Peyer's patch (tissue), 4 donors: ENCODE measurements at regions not wholly inside any gene's neighbourhood (a gene's known extent, or its start where the extent isn't known, plus 50 kb on each side); places are given as distances from the start of the nearest gene placed in this dataset.

Experiments
- DNase-seq, 3 donors: peaks; one replicate each; pipeline ENCODE4 v3.0.0-alpha.2; 2017 to 2019
- H3K27ac ChIP-seq, 4 donors: fragments of 200-600 bp; sonication (generic); one replicate each; pipeline ENCODE4 v1.5.1; 2016 to 2019
- H3K27me3 ChIP-seq, 2 donors: fragments of 200-600 bp; sonication (generic); one replicate each; pipeline ENCODE4 v1.5.1; 2019
- H3K36me3 ChIP-seq, 3 donors: fragments of 200-600 bp; sonication (generic); one replicate each; pipeline ENCODE4 v1.5.1; 2016 to 2019
- H3K4me1 ChIP-seq, 4 donors: fragments of 200-600 bp; sonication (generic); one replicate each; pipeline ENCODE4 v1.5.1; 2016 to 2019
- H3K4me3 ChIP-seq, 4 donors: fragments of 200-600 bp; sonication (generic); 1 replicate in 3 of 4; 2 replicates in 1 of 4; pipeline ENCODE4 v1.5.1; 2016 to 2019; ENCODE audit warnings: mild to moderate bottlenecking in 1 of 4
- H3K9me3 ChIP-seq, 4 donors: fragments of 200-600 bp; sonication (generic); one replicate each; pipeline ENCODE4 v1.5.1; 2016 to 2019; ENCODE audit warnings: mild to moderate bottlenecking in 1 of 4
- POLR2A ChIP-seq, 2 donors: fragments of 450-650 bp; IDR thresholded peaks; one replicate each; pipeline ENCODE4 v1.5.1; 2017; ENCODE audit warnings: antibody characterized with exemption in 2 of 2, mild to moderate bottlenecking in 2 of 2, moderate library complexity in 2 of 2
- TF ChIP-seq, protein P1 (sequence below), 6 experiments: fragments of 450-650 bp in 4 of 6; fragments of 200-600 bp in 2 of 6; sonication (generic) in 1 of 6; IDR thresholded peaks; one replicate each; pipeline ENCODE4 v1.5.1; 2017 to 2019; ENCODE audit warnings: antibody characterized with exemption in 6 of 6, mild to moderate bottlenecking in 3 of 6, moderate library complexity in 1 of 6

DNA sequence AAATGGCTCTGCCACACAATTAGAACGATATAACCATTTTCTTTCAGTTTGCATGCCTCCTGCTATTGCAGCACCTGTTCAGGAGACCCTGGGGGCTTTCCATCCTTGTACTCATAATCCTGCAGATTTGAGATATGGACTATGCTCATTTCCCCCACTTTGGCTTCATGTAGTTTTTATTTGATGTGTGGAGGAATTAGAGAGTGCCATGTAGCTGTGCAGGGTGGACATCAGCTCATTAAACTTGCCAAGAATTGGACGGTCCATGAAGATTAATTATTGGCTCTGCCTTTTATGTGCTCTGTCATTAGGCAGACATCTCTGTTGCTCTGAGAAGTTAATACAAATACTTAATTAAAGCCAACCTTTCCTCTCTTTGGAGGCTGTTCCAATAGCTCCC is 66.2 kb upstream of the CD83 start:
- no peak overlapping the region for H3K27ac ChIP-seq
- no peak overlapping the region for H3K4me3 ChIP-seq
- TF ChIP-seq, protein P1, sequence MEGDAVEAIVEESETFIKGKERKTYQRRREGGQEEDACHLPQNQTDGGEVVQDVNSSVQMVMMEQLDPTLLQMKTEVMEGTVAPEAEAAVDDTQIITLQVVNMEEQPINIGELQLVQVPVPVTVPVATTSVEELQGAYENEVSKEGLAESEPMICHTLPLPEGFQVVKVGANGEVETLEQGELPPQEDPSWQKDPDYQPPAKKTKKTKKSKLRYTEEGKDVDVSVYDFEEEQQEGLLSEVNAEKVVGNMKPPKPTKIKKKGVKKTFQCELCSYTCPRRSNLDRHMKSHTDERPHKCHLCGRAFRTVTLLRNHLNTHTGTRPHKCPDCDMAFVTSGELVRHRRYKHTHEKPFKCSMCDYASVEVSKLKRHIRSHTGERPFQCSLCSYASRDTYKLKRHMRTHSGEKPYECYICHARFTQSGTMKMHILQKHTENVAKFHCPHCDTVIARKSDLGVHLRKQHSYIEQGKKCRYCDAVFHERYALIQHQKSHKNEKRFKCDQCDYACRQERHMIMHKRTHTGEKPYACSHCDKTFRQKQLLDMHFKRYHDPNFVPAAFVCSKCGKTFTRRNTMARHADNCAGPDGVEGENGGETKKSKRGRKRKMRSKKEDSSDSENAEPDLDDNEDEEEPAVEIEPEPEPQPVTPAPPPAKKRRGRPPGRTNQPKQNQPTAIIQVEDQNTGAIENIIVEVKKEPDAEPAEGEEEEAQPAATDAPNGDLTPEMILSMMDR (IDR thresholded peaks at IDR 0.05): no peak
- no peak for TF ChIP-seq POLR2A (IDR thresholded peaks at IDR 0.05)
- no peaks in the 10 kb centered on the region for H3K27me3 ChIP-seq
- H3K9me3 ChIP-seq: no peaks in the 10 kb centered on the region
- no peak for DNase-seq
- H3K4me1 ChIP-seq: no peaks in the 10 kb centered on the region
- no peaks in the 10 kb centered on the region for H3K36me3 ChIP-seq

DNA sequence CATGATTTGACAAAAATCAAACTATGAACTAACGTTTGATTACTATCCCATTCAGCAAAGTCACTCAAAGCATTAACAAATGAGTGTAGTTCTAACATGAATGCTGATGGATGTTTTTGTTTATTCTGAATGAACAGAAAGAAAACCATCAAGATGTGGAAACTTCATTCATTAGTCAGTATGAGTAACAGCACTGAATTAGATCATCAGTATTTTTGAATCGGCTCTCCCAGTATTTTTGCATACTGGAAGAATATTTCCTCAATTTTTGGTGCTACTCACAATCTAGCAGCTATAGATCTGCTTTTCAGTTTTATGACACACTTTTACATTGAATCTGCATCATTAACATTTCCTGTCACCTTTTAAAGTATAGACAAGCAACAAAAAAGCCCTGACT is 63.8 kb upstream of the CD83 start:
- no peak for TF ChIP-seq POLR2A (IDR thresholded peaks at IDR 0.05)
- TF ChIP-seq, protein P1 (IDR thresholded peaks at IDR 0.05): no peak
- no peak for DNase-seq
- Histone ChIP-seq H3K27ac (no peak overlapping the region), H3K36me3 (no peaks in the 10 kb centered on the region), H3K4me3 (no peak overlapping the region), H3K9me3 (no peaks in the 10 kb centered on the region), H3K4me1 (no peaks in the 10 kb centered on the region), H3K27me3 (no peaks in the 10 kb centered on the region)

DNA sequence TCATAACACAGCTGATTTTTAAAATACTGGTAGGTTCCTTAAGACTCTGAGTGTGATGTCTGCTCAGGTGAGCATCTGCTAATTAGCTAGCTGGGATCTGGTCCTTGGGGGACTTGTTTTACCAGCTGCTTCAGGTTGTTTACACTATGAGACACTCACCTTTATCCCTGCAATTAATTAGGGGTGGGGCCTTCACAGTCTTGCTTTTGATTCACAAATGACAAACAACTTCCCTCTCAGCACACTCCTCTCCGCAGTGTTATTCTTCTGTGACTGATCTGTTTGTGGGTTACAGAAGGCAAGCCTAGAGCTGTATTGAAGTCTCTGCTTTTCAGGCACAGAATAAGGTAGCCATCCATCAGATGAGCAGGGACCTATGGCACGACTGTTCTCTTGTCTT is 62.0 kb upstream of the CD83 start:
- no peak overlapping the region for H3K27ac ChIP-seq
- no peaks in the 10 kb centered on the region for H3K9me3 ChIP-seq
- no peaks in the 10 kb centered on the region for H3K27me3 ChIP-seq
- no peaks in the 10 kb centered on the region for H3K36me3 ChIP-seq
- no peak for DNase-seq
- H3K4me1 ChIP-seq: no peaks in the 10 kb centered on the region
- no peak for TF ChIP-seq POLR2A (IDR thresholded peaks at IDR 0.05)
- TF ChIP-seq, protein P1 (IDR thresholded peaks at IDR 0.05): no peak
- H3K4me3 ChIP-seq: no peak overlapping the region

DNA sequence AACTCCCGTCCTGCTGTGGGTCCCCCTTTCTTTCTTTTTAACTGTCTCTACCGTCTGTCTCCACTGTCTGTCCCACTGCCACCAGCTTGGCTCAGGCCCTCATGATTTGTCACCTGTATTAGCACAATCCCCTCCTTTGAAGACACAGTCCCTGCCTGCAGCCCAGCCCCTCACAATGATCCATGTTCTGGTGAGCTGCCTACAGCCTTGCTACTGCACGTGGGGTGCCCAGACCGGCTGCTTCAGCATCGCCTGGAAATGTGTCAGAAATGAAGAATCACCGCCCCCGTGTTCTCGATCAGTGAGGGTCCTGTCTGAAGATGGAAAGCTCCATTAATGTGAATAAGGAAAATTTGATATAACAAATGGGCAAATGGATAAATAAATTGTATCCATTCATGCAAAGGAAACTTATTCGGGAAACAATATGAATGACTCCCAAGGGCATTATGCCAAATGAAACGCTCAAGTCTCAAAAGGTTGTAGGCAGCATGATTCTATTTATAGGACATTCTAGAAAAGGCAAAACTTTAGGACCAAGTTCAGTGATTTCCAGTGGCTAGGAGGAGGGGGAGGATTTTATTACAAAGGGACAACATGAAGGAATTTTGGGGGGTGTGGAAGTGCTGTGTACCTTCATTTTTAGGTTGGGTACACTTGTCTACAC is 59.4 kb upstream of the CD83 start:
- DNase-seq: no peak
- no peak for TF ChIP-seq POLR2A (IDR thresholded peaks at IDR 0.05)
- TF ChIP-seq, protein P1 (IDR thresholded peaks at IDR 0.05): no peak
- Histone ChIP-seq H3K36me3 (no peaks in the 10 kb centered on the region), H3K27ac (no peak overlapping the region), H3K27me3 (no peaks in the 10 kb centered on the region), H3K4me1 (no peaks in the 10 kb centered on the region), H3K4me3 (no peak overlapping the region), H3K9me3 (no peaks in the 10 kb centered on the region)

DNA sequence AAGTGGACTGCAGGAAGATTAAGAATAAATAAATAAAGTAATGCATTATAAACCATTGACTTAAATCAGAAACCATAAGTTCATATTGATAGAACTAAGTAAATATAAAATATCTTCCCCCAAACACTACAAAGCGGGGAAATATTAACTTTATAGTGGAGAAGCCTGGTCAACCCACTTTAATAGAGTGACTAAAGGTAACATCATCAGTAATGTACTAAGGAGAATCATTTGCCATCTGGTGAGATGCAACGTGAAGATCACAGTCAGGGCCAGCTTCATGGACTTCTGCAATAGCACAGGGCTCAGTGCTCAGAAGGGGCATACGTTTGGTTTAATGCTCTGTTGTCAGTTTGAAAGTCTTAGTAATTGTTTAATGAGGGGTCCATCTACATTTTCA is 58.8 kb upstream of the CD83 start:
- no peaks in the 10 kb centered on the region for H3K4me1 ChIP-seq
- TF ChIP-seq, protein P1 (IDR thresholded peaks at IDR 0.05): no peak
- TF ChIP-seq POLR2A (IDR thresholded peaks at IDR 0.05): no peak
- no peak overlapping the region for H3K4me3 ChIP-seq
- H3K27ac ChIP-seq: no peak overlapping the region
- no peak for DNase-seq
- H3K36me3 ChIP-seq: no peaks in the 10 kb centered on the region
- H3K27me3 ChIP-seq: no peaks in the 10 kb centered on the region
- no peaks in the 10 kb centered on the region for H3K9me3 ChIP-seq
